Smooth muscle cell (in vitro differentiated cells): ENCODE measurements at regions not wholly inside any gene's neighbourhood (a gene's known extent, or its start where the extent isn't known, plus 50 kb on each side); places are given as distances from the start of the nearest gene placed in this dataset.

ENCODE experiments used
- DNase-seq: peaks from one replicate; lab custom pipeline; 2025; ENCODE audit not compliant: unreplicated experiment; lab: John Stamatoyannopoulos, UW
- H2AFZ ChIP-seq: fragments of 200-600 bp; sonication (generic); 2 replicates; pipeline ENCODE4 v1.6.0; 2016; ENCODE audit warnings: antibody characterized with exemption, low read depth, mild to moderate bottlenecking
- H3F3A ChIP-seq: fragments of 200-600 bp; sonication (generic); 2 replicates; pipeline ENCODE4 v1.6.0; 2017; ENCODE audit warnings: antibody characterized with exemption, low read depth
- H3K27ac ChIP-seq: fragments of 200-600 bp; sonication (generic); 2 replicates; pipeline ENCODE4 v1.5.1; 2016; ENCODE audit warnings: low read depth, mild to moderate bottlenecking
- H3K27me3 ChIP-seq: fragments of 200-600 bp; sonication (generic); 2 replicates; pipeline ENCODE4 v1.6.1; 2016; ENCODE audit warnings: low read depth, mild to moderate bottlenecking
- H3K36me3 ChIP-seq: fragments of 200-600 bp; sonication (generic); 2 replicates; pipeline ENCODE4 v1.5.1; 2016; ENCODE audit warnings: low read depth
- H3K4me1 ChIP-seq: fragments of 200-600 bp; sonication (generic); 2 replicates; pipeline ENCODE4 v1.5.1; 2016; ENCODE audit warnings: low read depth
- H3K4me2 ChIP-seq: fragments of 200-600 bp; sonication (generic); 2 replicates; pipeline ENCODE4 v1.6.0; 2016; ENCODE audit warnings: mild to moderate bottlenecking
- H3K4me3 ChIP-seq: fragments of 200-600 bp; sonication (generic); 2 replicates; pipeline ENCODE4 v1.5.1; 2016; ENCODE audit warnings: mild to moderate bottlenecking
- H3K79me2 ChIP-seq: fragments of 200-600 bp; sonication (generic); 2 replicates; pipeline ENCODE4 v1.6.0; 2016; ENCODE audit warnings: low read depth, mild to moderate bottlenecking
- H3K9ac ChIP-seq: fragments of 200-600 bp; sonication (generic); 2 replicates; pipeline ENCODE4 v1.6.0; 2016; ENCODE audit warnings: low read depth
- H3K9me3 ChIP-seq: fragments of 200-600 bp; sonication (generic); replicated peaks from 2 replicates; pipeline ENCODE4 v1.5.1; 2016; ENCODE audit warnings: low read depth
- H4K20me1 ChIP-seq: fragments of 200-600 bp; sonication (generic); 2 replicates; pipeline ENCODE4 v1.6.0; 2016; ENCODE audit warnings: low read depth
- CTCF ChIP-seq: fragments of 200-600 bp; sonication (generic); IDR thresholded peaks from 2 replicates; pipeline ENCODE4 v1.5.1; 2017; ENCODE audit warnings: borderline replicate concordance, mild to moderate bottlenecking, antibody characterized with exemption; ENCODE audit not compliant: insufficient read depth, poor library complexity, severe bottlenecking
- WGBS: methylation state at CpG from one replicate; pipeline ENCODE4 v1.1.7; 2016; ENCODE audit warnings: low lambda C conversion rate; 5-methylcytosine and 5-hydroxymethylcytosine counted together

GRCh38 chr5:44603496-44604272, 205.1 kb upstream of the MRPS30 start:
- 62% methylated on average over 8 of the region's 8 CpGs for WGBS
- peak; percentile 27 for TF ChIP-seq CTCF
- Histone ChIP-seq H3K4me3 (no peak overlapping the region), H3F3A (no peaks in the 10 kb centered on the region), H4K20me1 (no peaks in the 10 kb centered on the region), H3K36me3 (no peaks in the 10 kb centered on the region), H3K4me1 (no peaks in the 10 kb centered on the region), H3K9me3 (no peaks in the 10 kb centered on the region), H3K9ac (no peak overlapping the region), H3K4me2 (no peak overlapping the region), H3K27me3 (no peaks in the 10 kb centered on the region), H3K27ac (no peak overlapping the region), H2AFZ (no peak overlapping the region), H3K79me2 (no peaks in the 10 kb centered on the region)
- no peak for DNase-seq

GRCh38 chr5:44574678-44575077, 185.5 kb upstream of the FGF10 start:
- H3K9ac ChIP-seq = no peak overlapping the region
- 50% methylated on average over 6 of the region's 6 CpGs for WGBS
- no peaks in the 10 kb centered on the region for H3F3A ChIP-seq
- H3K27me3 ChIP-seq = no peaks in the 10 kb centered on the region
- TF ChIP-seq CTCF = no peak
- no peak for DNase-seq
- H3K4me1 ChIP-seq = no peaks in the 10 kb centered on the region
- H3K36me3 ChIP-seq = no peaks in the 10 kb centered on the region
- H3K27ac ChIP-seq = no peak overlapping the region
- H3K9me3 ChIP-seq = no peaks in the 10 kb centered on the region
- no peaks in the 10 kb centered on the region for H4K20me1 ChIP-seq
- H2AFZ ChIP-seq = no peak overlapping the region
- H3K4me2 ChIP-seq = no peak overlapping the region
- no peaks in the 10 kb centered on the region for H3K79me2 ChIP-seq
- no peak overlapping the region for H3K4me3 ChIP-seq

- no peaks in the 10 kb centered on the region for H3K27me3 ChIP-seq
- no peaks in the 10 kb centered on the region for H3K79me2 ChIP-seq
- no peak for DNase-seq
- no peak overlapping the region for H3K4me2 ChIP-seq
- 93% methylated on average over 1 of the region's 1 CpG for WGBS
- TF ChIP-seq CTCF = no peak
- H3F3A ChIP-seq = no peaks in the 10 kb centered on the region
- H3K9ac ChIP-seq = no peak overlapping the region
- no peaks in the 10 kb centered on the region for H3K36me3 ChIP-seq
- no peak overlapping the region for H3K4me3 ChIP-seq
- no peaks in the 10 kb centered on the region for H3K9me3 ChIP-seq
- H4K20me1 ChIP-seq = no peaks in the 10 kb centered on the region
- H2AFZ ChIP-seq = no peak overlapping the region
- no peaks in the 10 kb centered on the region for H3K4me1 ChIP-seq
- H3K27ac ChIP-seq = no peak overlapping the region
These were observed 179.3 kb upstream of the FGF10 start for GRCh38 chr5:44568519-44568918.

- WGBS = 2% methylated on average over 2 of the region's 2 CpGs
- no peak overlapping the region for H3K4me3 ChIP-seq
- H3K36me3 ChIP-seq = no peaks in the 10 kb centered on the region
- no peaks in the 10 kb centered on the region for H4K20me1 ChIP-seq
- no peak for DNase-seq
- H3K79me2 ChIP-seq = no peaks in the 10 kb centered on the region
- H3F3A ChIP-seq = no peaks in the 10 kb centered on the region
- no peak overlapping the region for H3K9ac ChIP-seq
- no peaks in the 10 kb centered on the region for H3K27me3 ChIP-seq
- TF ChIP-seq CTCF = no peak
- peak overlapping the region; percentile 2 for H3K27ac ChIP-seq
- peak overlapping the region; percentile 0 for H3K4me2 ChIP-seq
- no peak overlapping the region for H2AFZ ChIP-seq
- no peaks in the 10 kb centered on the region for H3K4me1 ChIP-seq
- no peaks in the 10 kb centered on the region for H3K9me3 ChIP-seq
These were observed 176.7 kb upstream of the FGF10 start for GRCh38 chr5:44565902-44566301.
